GM21528 (cell line): ENCODE measurements at regions not wholly inside any gene's neighbourhood (a gene's known extent, or its start where the extent isn't known, plus 50 kb on each side); places are given as distances from the start of the nearest gene placed in this dataset.

Experiments used
- ATAC-seq: cut with Tn5 transposase; IDR thresholded peaks from one replicate; pipeline ENCODE4 v1.9.1; 2021; ENCODE audit warnings: mild to moderate bottlenecking, moderate library complexity; ENCODE audit not compliant: unreplicated experiment, low FRiP score

DNA sequence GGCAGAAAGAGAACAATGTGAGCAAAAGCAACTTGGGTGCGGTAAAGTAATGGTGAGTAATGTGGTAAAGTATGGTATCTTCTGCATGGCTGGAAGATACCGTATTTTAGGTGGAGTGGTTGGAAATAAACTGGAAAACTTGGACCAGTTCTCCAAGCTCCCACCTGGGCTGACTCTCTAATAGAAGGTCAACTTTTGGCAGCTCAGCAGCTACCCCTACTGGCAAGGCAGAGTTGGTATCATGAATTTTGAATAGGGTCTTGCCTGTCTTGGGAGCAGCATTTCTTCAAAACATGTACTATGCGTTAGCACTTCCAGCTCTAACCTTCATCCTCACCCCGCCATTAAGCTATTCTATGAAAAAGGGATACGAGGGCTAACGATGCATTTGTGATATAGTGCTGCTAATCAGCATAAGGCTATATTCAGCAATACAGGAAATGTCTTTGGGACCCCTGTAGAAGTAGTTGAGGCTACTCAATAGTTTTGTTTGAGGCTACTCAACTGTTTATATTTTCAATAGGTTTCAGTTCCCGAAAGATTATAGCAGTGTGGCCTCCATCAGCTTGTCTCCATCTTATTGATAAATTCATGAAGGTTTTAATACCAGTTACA, 276.3 kb upstream of the FAR2 start:
- ATAC-seq: peak; percentile 58

GRCh38 chr12:28874758-28875157, 274.3 kb upstream of the FAR2 start:
- no peak for ATAC-seq

- no peak for ATAC-seq
Measured at GRCh38 chr12:28876196-28876798, 272.8 kb upstream of the FAR2 start.

- no peak for ATAC-seq
Measured at GRCh38 chr12:28877854-28878253, 271.2 kb upstream of the FAR2 start.

DNA sequence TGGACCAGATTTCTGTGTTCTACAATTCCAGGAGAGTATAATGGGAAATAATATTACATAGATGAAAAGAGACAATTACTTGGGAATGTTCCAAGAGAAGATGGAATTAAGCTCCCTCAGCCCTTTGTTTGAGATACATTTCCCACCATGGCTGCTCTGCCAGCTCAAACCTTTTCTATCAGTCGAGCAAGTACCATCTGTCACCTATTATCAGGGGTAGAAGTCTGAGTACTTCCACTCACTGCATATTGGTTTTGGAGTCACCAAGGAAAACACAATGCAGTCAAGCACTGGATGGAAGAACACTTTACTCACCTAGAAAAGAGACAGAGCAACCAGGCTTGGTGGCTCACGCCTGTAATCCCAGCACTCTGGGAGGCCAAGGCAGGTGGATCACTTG, 270.4 kb upstream of the FAR2 start:
- no peak for ATAC-seq

DNA sequence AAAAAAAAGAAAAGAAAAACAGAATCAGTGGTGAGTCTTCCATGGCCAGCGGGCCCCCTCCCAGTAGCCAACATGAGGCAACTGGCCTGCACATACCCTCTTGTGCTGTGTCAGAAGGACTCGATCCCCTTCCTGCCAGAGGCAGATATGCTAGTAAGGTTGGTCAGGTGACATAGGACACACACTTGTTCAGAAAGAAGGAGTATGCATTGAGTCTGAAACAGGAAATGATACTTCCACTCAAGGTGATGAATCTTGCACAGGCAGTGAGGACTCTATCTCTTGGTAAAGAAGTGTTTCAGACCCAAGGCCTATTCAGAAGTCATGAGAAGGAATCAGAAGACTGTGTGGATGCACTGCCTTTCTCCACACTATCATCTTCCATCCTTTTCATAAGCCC, 269.7 kb upstream of the FAR2 start:
- ATAC-seq: no peak

DNA sequence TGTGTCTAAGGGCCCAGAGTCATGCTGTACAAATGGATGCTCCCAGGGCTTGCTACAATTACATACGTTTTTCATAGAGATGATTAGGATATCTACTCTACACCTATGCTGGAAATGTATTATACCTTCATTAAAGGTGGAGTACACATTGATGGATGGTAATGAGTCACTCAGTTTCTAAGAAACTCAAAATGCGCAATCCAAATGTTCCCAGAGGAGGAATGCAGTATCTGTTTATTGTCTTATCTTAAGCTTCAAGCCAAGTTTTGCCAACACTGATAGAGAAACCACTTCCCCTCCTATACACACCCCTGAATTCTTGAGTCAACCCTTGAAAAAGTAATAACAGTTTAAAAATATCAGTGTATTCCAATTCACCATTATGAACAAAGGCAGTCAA, 266.6 kb upstream of the FAR2 start:
- ATAC-seq: no peak

DNA sequence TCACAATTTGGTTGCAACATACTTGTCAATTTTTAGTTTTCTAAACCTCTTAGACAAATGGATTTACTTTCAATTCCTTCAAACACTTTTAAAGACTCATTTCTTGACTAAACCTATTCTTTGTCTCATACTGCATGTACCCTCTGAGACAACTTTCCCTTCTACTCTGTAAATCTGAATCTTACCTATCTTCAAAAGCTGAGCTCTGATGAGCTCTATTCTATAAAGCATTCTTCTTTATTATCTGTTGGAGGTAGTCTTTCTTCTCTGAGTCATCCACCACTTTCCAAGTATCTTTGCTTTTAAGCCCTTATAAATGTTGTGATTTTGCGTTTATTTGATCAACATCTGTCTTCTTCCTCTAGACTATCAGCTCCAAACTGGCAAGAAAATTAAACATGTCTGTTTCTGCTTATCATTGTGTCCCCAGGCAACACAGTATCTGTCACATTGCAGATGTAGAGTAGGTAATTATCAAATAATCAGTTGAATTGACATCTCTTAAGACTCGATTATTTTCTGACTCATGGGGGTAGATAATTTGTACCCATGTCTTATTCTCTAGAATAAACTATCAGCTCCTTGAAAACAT, 265.6 kb upstream of the FAR2 start:
- ATAC-seq: no peak

DNA sequence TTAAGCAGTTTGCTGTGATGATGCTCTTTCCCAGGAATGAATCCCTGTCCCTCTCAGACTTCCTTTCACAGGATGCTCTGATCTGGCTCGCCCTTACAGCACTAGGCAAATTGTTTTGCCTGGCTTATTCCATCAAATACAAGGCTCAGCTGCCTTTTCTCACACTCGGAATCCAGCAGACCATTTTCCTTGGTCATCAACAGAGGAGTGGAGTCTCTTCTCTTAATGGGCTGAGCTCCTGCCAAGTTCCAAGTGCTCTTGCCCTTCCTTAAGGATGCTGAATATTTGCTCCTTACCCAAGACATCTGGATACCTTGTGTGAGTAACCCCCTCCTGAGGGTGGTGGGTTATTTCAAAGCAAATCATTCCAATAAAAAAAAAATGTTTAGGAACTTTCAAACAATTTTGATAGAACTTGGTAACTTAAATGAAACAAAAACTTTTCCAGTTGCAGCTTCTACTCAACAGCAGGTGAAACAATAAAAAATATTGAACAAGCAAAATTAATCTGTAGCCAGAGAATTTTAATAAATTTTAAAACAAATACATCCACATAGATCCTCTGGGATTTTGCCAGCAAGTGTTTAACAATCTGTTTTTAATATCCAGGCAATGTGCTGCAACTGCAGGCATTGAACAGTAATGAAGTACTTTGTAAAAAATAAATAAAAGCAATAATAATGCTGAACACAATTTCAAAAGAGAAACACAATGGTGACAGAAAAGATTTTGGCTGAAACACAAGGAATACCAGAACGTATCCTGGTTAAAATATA, 264.0 kb upstream of the FAR2 start:
- ATAC-seq: no peak

DNA sequence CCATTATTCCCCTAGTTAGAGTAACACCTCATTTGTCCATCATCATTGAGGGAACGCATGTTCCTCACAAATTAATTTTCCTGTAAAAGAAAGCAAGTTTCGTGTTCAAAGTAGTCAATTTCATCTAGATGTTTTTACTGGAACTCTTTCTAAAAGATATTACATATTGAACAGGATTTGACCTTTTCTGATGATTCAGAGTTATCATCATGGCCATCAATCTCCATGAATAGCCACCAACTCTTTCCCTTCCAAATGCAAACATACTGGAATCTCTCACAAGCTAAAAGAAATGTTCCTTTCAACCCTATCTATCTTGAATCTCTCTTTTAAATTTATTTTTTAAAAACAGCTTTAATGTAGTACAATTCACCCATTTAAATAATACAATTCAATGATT, 263.1 kb upstream of the FAR2 start:
- ATAC-seq: no peak

- no peak for ATAC-seq
Measured at GRCh38 chr12:28887461-28887990, 261.6 kb upstream of the FAR2 start.

DNA sequence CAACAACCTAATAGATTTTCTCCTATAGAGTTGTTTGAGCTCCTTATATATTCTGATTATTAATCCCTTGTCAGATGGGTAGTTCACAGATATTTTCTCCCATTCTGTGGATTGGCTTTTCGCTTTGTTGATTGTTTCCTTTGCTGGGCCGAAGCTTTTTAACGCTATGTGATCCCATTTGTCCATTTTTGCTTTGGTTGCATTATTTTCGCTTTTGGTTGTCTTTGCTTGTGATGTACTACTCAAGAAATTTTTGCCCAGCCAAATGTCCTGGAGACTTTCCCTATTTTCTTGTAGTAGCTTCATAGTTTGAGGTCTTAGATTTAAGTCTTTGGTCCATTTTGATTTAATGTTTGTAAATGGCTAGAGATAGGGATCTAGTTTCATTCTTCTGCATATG, 258.4 kb upstream of the FAR2 start:
- no peak for ATAC-seq

DNA sequence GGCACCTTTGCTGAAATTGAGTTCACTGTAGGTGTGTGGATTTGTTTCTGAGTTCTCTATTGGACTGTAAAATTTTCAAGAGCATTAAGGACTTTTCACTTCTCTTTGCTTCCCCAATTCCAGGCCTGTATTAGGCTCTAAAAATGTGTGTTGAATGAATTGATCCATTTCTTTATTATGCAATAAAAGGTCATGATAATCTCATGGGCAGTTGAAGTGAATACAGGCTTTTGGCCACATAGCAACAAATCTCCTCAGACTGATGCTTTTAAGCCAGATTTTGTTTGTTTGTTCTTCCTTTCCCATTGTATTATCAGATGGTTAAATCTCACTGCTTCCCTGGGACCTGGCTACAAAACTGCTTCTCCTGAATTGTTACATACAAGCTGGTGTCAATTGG, 258.0 kb upstream of the FAR2 start:
- ATAC-seq: no peak

DNA sequence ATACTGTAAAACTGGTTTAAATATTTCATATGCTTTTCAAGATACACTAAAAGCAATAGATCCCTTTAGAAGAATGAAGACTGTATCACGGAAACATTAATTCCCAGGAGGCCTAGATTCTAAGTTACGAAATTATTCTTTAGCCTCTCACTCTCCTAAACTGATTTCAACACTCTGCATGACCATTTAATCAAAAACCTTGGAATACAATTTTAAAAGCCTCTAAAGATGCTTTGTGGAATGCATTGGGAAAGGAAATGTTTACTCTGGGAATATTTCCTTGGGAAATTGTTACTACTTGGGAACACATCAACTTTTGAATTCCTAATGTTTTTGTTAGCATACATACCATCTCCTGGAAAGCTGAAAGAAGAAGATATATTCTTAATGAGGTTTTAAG, 255.7 kb upstream of the FAR2 start:
- ATAC-seq: no peak

GRCh38 chr12:28893856-28894255, 255.2 kb upstream of the FAR2 start:
- ATAC-seq: no peak

DNA sequence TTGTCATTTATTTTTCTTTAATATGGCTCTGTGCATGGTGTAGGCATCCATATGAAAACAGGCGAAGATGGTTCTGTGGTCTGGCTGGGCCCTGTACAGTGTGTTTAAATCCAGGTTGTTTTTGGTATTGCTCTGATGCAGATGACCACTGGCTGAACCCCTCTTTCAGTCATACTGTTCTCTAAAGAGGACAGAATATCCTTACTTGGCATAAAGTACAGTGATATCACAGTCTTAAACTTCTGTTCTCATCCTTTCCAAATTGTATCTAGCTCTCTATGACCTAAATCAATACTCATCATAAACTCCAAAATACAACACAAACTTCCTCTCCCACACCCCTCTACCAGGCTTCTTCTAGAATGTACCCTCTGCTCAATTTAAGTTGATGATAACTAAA, 252.7 kb upstream of the FAR2 start:
- no peak for ATAC-seq

DNA sequence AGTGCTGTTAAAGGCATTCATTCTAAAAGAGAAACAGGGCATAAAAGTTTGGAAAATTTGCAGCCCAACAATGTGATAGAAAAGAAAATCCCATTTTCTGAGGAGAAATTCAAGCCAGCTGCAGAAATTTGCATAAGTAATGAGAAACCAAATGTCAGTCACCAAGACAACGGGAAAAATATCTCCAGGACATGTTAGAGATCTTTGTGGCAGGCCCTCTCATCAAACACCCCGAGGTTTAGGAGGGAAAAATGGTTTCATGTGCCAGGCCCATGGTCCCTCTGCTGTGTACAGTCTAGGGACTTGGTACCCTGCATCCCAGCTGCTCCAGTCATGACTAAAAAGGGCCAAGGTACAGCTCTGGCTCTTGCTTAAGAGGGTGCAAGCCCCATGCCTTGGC, 251.0 kb upstream of the FAR2 start:
- ATAC-seq: no peak

DNA sequence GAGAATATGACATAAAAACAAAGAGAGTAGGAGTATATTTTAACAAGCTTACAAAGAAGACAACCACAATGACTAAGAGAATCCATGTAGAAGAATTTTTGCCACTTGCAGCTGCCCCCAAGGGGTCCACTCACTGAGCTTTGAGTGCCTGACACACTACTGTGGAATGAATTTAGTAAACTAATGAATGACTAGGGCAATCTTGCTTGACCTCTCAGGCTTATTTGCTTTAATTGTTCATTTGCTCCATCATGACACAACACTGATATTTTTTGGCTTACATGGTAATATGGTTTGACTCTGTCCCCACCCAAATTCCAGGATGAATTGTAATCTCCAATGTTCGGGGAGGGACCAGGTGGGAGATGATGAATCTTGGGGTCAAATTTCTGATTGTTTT, 249.1 kb upstream of the FAR2 start:
- ATAC-seq: no peak

GRCh38 chr12:28905220-28905955, 243.7 kb upstream of the FAR2 start:
- no peak for ATAC-seq

- ATAC-seq: no peak
Measured at GRCh38 chr12:28908646-28909045, 240.4 kb upstream of the FAR2 start.

- ATAC-seq: no peak
Measured at GRCh38 chr12:28909291-28909690, 239.8 kb upstream of the FAR2 start.
